Transverse colon (tissue), 4 donors: ENCODE measurements at regions not wholly inside any gene's neighbourhood (a gene's known extent, or its start where the extent isn't known, plus 50 kb on each side); places are given as distances from the start of the nearest gene placed in this dataset.

ENCODE experiments used
- EP300 ChIP-seq: sonication (generic); formaldehyde crosslinking; IDR thresholded peaks from one replicate; pipeline ENCODE4 v1.6.1; 2017; ENCODE audit warnings: antibody characterized with exemption, low read depth
- POLR2A ChIP-seq: fragments of 450-650 bp; IDR thresholded peaks from one replicate; pipeline ENCODE4 v1.6.1; 2016; ENCODE audit warnings: antibody characterized with exemption, mild to moderate bottlenecking, moderate library complexity
- POLR2AphosphoS5 ChIP-seq, 3 donors: sonication (generic); formaldehyde crosslinking; IDR thresholded peaks; one replicate each; pipeline ENCODE4 v1.6.1; 2016; ENCODE audit warnings: antibody characterized with exemption in 3 of 3
- TF ChIP-seq, protein P1 (sequence below), 5 experiments: fragments of 200-600 bp in 3 of 5; fragments of 450-650 bp in 2 of 5; sonication (generic) in 3 of 5; IDR thresholded peaks; 1 replicate in 2 of 5; 2 replicates in 3 of 5; pipeline ENCODE4 v1.5.1; 2016 to 2017; ENCODE audit warnings: antibody characterized with exemption in 5 of 5, inconsistent platforms in 3 of 5, mild to moderate bottlenecking in 2 of 5, moderate library complexity in 1 of 5

- TF ChIP-seq POLR2A (no peak), EP300 (no peak), POLR2AphosphoS5 (IDR thresholded peaks at IDR 0.05) (no peak)
- TF ChIP-seq, protein P1, sequence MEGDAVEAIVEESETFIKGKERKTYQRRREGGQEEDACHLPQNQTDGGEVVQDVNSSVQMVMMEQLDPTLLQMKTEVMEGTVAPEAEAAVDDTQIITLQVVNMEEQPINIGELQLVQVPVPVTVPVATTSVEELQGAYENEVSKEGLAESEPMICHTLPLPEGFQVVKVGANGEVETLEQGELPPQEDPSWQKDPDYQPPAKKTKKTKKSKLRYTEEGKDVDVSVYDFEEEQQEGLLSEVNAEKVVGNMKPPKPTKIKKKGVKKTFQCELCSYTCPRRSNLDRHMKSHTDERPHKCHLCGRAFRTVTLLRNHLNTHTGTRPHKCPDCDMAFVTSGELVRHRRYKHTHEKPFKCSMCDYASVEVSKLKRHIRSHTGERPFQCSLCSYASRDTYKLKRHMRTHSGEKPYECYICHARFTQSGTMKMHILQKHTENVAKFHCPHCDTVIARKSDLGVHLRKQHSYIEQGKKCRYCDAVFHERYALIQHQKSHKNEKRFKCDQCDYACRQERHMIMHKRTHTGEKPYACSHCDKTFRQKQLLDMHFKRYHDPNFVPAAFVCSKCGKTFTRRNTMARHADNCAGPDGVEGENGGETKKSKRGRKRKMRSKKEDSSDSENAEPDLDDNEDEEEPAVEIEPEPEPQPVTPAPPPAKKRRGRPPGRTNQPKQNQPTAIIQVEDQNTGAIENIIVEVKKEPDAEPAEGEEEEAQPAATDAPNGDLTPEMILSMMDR (IDR thresholded peaks at IDR 0.05), result no peak
Measured at GRCh38 chr2:36235882-36236281, 119.7 kb upstream of the CRIM1 start.
